ENCODE measurements at regions not wholly inside any gene's neighbourhood (a gene's known extent, or its start where the extent isn't known, plus 50 kb on each side); places are given as distances from the start of the nearest gene placed in this dataset.

DNA sequence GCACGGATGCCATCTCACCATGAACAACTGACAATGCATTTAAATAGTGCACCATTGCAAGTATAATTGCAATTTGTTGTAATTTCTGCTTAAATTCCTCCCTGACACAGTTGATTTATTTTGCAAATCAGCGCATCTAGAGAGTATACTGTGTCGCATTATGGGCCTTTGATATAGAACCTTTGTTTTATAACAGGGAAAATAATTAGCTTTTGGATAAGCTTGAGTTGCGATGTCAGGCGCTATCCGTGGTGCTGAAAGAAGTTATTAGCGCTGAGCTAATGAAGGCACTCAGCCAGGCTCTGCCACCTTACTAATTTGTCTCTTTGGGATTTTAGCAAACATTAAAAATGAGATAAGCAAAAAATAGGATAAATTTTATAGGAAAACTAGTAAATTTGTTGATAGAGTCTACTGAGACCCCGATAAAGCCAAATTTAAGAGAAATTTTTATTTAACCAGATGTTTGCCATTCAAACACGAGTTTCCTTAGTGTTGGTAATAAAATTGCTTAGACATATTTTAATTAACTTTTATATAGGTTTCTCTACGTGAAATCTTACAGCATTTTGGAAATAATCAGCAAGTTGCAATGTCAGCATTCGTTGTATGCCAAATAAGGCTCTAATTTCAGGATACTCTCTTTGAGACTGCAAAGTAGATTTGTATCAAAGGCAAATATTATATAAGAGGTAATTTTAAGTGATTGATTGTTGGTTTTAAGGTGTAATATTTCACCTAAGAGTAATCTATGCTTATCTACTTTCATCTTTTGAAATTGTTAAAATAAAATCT lies 355.5 kb downstream of the TLR4 start:
- DNase-seq (ENCODE audit: low read depth): no peak

DNA sequence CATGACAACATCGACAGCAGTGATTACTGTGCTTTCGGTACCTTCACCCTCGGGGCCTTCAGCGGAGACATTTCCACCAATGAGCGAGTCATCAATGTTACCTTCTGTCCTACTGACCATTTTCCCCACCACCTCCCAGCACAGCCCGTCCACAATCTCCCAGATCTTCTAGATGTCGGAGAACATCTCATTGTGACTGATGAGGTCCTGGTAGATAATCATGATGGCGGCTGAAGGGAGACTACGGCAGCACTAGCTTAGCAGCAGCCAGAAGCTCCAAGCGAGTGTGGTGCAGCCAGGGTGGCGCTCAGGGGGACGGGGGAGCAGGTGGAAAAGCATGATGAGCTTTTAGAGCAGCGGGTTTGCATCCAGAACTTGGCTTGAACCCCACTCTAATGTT lies 379.0 kb downstream of the TLR4 start:
- DNase-seq (ENCODE audit: low read depth): no peak

DNA sequence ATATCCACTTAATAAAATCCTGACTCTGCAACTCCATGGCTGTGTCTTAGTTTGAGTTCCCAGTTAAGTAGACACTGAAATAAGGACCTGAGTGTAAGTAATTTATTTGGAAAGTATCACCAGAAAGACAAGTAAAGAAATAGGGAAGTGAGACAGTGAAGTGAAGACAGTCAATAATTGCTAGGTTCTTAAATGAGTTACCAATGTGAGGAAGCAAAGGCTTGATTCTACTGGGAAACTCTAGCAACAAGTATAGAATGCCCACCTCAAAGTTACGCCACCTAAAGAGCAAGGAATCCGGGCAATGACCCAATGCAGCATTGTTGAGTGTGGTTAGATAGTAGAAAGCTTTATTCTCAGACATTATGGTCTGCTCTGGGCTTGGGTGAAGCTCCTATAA lies 383.9 kb downstream of the TLR4 start:
- DNase-seq (ENCODE audit: low read depth): no peak

DNA sequence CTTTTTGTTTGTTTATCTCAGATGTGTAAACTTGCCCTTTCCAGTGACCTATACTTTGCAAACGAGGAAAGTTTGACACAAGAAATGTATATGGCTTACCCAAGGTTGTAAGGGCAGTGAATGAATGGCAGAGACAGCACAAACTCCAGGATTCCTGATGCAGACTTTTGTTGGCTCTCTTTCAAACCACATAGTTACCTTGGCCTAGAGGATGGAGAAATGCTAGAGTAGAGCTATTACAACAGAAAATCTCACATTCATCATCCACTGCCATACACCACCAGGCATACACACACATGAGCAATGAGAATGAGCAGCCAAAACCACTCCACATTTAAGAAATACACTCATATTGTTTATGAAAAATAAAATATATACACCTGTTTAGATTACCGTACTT lies 387.0 kb downstream of the TLR4 start:
- no peak for DNase-seq (ENCODE audit: low read depth)

DNA sequence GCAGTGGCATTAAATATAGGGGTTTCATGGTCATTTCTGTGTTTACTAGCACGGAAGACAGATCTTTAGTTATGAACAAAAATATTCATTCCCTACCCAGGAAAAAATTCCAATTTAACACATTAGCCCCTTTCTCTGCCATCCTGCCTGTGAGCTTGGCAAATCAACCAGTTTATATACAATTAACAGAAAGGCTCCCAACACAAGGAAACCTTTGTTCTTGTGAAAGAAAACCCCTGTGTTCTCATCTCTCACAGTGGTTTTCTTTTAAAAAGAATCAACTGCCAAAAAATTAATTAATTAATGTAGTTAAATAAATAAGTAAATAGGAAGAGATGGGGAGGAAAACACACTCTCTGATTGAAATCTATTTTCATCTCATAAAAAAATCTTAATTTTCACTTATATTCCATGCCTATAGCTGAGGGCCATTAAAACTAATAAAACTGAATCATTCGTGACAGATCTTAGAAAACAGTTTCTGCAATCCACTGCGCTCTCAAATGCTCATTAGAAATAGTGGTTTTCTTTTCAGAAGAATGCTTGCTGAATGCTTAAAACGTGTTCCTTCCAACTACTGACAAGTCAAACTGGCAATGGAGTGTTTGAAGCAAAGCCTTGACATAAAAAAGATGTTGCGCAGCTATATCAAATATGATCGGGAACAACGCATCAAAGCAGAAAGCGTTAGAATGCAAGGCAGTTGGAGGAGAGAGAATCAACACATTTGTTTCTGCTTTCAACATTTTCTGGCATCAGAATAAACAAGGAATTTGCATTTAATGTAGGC lies 387.7 kb downstream of the TLR4 start:
- DNase-seq (ENCODE audit: low read depth): no peak

DNA sequence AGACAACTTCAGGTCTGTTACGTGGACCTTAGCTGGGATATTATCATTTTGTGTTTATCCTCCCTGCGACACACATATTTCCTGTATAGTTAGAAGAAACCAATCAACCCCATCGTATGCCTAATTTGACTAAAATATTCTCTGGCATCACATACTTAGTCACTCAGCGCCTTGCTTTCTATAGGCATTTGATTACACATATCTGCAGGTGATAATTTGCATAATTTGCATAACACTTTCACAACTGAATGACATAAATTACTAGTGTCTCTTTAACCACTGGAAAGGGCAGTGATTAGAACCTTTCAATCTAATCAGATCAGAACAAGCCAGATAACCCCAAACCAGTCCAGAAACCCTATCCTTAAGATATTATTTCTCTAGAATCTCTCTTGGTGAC lies 390.2 kb downstream of the TLR4 start:
- no peak for DNase-seq (ENCODE audit: low read depth)

DNA sequence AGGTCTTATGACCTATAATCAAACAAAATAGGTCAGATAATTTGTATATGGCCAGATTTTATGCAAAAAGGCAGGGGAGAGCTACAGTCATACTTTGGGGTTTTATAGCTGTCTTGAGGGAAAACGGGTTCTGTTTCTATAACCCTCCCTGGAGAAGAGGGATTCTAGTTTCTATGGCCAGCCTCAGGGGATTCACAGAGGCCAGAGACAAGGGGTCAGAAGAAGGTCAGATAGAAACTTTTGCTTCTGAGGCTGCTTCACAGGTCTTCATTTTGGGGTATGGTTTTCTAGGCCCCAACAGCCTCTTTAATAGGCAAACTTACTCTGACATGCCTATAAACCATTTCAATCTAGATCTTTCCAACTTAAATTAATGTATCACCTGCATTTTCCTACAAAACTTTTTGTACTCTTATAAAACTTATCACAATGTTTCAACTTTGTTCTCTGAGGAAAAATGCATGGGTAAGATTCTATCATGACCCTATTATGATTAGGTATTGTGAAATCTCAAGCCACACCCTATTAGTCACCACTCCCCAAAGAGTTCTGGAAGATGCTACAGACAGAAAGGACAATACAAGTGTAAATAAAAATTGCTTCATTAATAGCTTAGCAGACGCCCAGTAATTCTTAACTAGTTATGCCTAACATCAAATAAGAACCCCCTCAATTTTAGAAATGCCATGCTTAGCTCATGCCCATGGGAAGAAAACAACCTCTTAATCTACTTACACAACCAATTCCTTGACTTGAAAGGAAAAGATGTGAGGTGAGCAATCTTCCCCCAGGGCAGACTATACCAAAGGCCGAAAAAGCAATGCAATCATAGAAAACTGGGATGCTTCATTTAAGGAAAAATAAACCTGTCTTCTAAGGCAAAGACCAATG lies 396.6 kb downstream of the TLR4 start:
- no peak for DNase-seq (ENCODE audit: low read depth)

DNA sequence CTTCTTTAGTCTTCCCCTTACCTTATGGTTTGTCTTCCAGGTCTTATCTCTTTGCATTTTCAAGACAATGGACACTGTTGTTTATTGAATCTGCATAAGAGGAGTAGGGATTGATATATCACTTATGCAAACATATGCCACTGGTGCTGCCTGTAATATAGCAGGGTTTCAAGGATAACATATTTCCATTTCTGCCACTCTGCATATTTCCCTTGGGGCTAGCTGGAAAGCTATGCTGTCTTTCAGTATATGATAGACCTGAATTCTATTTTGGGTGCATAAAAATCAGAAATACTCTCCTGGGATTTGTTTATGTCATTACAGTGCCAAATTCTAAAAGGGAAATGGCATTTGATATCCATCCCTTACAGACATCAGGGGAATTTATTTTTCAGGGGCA lies 400.2 kb downstream of the TLR4 start:
- DNase-seq (ENCODE audit: low read depth): no peak

DNA sequence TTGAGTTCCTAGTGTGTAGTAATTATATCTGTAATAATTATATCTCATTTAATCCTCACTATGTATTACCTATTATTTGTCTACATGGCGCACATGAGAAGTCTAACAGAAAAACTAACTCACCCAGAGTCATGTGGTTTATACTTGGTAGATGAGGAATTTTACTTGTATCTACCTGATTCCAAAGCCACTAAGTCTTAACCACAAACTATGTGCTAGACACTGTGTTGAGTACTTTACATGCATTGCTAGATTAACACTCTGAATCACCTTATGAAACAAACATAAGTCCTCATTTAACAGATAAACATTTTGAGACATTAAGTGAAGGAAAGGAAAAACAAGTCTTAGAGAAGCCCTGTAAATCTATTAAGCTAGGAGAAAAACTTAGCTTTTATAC lies 404.8 kb downstream of the TLR4 start:
- DNase-seq (ENCODE audit: low read depth): no peak

DNA sequence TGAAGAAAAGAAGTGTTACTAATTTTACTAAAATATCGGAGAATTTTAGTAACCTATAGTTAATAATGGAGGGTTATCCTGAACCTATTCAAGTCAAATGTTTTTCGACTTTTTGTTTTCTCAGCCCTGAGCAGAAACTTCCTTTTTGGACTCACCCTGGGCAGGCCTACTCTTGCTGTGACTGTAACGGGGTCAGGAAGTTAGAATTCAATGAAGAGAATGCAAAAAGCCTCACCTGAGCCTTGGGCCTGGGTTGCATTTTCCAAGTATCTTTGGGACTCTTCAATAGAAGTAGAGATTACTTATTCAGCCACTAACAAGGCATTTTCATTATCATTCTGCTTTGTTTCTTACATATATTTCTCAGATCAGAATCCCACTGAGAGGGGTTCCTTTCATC lies 405.3 kb downstream of the TLR4 start:
- DNase-seq (ENCODE audit: low read depth): no peak

DNA sequence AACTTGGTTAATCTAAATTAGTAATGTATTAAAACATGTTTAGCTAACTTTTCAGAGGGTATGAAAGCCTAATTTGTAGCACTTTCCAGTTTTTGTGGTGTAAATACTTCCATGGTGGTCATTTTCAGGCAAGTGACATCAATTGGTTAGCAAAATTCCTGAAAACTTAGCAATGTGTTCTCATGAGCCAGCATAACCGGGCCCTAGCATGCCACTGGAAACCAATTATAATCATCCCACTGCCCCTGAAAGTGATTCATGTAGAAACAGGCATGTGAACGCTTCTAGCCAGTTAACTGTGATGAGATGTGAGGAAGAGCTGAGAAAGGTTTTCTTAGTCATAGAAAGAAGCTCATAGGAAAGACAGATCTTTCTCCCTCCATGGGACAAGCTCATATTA lies 417.2 kb downstream of the TLR4 start:
- peak; percentile 13 for DNase-seq (ENCODE audit: low read depth)

DNA sequence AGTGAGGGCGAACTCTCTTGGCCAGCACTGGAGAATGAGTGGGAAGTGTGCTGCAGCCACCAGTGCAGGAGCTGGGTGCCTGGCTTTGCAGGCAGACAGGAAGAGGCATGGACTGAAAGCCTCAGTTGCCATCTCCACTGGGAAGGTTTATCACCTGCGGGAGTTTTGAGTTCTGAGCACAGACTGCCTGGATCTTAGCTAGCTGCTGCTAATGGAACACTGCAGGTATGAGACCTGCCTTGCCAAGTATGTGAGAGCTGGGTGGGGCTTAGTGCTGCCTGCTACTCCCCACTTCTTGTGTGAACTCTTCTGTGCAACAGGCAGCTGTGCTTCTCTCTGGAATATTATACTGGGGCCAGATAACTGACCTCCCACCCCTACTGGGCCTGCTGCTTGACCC lies 424.1 kb downstream of the TLR4 start:
- DNase-seq (ENCODE audit: low read depth): no peak

DNA sequence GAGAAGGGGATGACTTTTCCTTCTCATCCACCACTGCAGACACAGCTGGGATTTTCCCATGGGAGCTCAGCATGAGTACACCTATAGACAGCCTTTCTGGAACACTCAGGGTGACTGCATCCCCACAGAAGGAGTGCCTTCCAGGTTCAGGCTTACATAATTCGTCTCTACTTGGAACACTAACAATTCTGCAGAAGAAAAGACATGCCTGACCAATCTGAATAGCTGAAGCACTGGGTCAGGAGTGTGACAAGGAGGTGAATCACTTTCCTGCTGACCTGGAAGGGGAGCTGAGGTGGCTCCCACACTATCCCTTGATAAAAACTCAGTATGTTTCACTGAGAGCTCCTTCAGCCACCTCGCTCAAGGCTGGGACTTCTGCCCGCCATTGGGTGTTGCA lies 425.3 kb downstream of the TLR4 start:
- DNase-seq (ENCODE audit: low read depth): no peak

DNA sequence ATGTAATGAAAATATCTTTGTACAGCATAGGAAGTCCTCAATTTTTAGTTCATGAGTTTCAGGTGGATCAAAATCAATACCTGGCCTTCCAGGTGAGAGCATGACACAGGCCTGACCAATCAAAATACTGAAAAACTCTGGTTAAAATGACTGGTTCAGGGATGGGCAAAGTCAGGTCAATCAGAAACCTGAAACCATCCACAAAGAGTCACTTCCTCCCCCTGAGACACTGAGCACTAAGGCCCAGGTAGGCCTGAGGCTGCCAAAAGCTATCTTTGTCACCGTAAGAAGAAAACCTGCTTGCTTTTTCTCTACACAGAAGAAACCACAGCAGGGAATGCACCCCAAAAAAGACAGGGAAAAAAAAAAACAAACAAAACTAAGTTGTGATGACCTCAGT lies 444.8 kb downstream of the TLR4 start:
- DNase-seq (ENCODE audit: low read depth): no peak

DNA sequence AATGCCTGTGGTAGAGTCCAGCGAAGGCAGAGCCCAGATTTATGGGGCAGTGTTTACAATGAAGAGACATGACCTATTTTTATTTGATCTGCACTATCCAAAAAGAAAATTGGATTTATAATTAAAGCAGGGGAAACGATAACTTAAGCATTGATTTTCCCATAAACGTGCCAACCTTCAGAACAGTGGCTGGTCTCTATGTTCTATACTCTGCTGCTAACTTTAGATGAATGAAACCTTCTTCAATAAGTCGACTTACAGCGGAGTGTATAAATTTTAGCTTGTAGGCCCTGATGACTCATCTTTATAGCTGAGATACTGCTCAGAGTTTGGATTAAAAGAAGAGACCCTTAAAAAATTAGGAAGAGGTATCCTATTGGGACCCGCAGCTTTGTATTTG lies 452.6 kb downstream of the TLR4 start:
- DNase-seq (ENCODE audit: low read depth): no peak

DNA sequence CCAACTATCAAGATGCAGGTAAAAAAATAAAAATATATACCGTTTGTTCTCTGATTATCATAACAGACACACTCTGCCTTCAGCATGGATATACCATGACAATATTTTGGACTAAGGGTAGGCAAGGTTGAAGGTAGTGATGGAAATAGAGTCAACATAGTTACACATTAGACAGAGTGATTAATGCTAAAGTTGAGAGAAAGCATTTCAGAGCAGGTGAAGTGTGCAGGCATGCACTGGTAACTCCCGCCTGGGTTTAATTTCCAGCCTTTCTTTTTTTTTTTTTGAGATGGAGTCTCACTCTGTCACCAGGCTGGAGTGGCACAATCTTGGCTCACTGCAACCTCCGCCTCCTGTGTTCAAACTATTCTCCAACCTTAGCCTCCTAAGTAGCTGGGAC lies 458.5 kb downstream of the TLR4 start:
- no peak for DNase-seq (ENCODE audit: low read depth)

DNA sequence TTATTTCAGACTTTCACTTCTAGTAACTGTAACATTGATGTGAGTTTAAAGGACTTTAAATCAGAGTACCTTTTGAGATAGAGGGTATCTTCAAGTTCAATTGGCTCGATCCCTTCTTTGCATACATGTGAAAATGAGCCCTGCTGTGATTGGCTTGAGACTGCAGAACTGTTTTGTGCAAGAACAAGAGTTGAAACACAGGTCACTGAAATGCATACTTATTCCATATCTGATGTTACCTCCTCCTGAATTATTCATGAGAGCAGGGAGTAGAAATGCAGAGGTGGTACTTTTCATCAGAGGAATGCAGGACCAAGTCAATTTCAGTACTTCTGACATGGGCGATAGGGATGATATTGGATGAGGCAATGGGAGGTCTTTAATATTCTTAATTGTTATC lies 459.5 kb downstream of the TLR4 start:
- DNase-seq (ENCODE audit: low read depth): no peak

DNA sequence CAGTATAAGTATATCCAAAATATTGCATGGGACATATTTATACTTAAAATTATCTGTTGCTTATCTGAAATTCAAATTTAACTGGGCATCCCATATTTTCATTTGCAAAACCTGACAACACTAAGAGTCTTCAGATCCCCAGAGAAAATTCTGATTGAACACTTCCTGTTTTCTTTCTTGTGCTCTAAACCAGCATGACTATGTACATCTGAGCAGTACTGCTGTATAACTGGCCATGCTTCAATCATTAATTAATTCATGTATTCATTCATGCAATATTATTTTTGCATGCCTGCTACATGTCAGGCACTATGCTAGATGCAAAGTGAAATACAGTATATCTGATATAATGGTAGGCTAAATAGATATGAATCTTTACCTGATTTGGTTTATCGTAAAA lies 461.2 kb downstream of the TLR4 start:
- no peak for DNase-seq (ENCODE audit: low read depth)

DNA sequence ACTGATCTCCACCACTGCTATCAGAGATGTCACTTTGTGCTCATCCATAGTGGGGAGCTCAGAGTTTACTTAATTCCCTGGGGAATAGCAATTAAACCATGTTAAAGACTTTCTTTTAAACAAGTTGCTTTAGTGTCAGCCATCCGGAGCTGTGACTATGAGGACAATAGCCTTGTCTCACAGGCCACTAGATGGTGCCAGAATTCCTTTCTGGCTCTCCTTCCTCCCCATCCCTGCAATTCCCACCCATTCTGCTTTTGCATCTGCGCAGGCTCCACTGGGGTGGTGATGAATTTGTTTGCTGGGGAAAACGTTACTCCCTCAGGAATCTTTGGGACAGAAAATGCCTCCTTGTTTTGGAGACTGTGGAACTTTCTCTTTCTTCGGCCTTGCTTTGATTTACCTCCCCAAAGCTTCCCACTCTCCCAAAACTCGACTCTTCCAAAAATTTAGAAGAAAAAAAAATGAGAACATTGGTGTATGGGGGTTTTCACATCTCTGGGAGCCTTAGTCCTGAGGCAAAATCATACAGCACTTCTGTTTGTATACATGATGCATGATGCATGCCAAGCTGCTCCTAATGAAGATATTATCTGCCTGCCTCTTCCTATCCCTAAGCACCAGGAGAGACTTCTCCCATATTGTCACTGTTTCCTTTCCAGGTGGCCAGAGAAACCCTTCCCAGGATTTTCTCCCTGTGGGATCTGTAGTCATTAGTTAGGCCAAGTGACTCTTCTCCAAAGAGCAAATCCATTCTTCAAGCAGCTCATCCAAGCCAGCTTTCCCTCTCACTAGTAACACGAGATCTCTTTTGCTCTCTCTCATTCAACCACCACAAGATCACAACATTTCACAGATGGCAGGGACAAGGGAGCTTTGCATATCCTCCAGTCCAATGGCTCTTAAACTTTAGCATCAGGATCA lies 466.1 kb downstream of the TLR4 start:
- peak; percentile 58 for DNase-seq (ENCODE audit: low read depth)

DNA sequence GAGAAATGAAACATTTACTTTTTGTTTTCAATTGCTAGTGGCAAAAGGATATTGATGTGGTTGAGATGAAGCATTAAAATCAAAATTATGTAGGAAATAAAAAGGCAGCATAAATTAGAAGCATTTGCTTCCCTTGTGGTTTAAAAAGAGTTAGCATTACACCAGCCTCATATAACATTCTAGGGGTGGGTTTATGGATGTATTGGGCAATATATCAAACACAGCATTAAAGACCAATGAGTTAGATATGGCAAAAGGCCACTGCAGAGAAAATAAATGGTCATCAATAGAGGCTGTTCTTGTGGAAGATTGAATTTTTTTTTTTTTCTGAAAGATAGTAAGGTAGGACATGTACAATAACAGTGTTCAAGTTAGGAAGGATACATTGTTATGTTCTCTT lies 473.0 kb downstream of the TLR4 start:
- DNase-seq (ENCODE audit: low read depth): no peak

DNA sequence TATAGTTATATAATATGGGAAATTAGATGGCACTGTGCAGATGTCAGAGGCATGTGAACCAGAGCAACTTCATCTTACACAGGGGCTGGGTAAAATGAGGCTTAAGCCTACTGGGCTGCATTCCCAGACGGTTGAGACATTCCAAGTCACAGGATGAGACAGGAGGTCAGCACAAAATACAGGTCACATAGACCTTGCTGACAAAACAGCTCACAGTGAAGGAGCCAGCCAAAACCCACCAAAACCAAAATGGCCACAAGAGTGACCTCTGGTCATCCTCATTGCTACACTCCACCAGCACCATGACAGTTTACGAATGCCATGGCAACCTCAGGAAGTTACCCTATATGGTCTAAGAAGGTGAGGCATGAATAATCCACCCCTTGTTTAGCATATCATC lies 479.4 kb downstream of the TLR4 start:
- DNase-seq (ENCODE audit: low read depth): no peak

DNA sequence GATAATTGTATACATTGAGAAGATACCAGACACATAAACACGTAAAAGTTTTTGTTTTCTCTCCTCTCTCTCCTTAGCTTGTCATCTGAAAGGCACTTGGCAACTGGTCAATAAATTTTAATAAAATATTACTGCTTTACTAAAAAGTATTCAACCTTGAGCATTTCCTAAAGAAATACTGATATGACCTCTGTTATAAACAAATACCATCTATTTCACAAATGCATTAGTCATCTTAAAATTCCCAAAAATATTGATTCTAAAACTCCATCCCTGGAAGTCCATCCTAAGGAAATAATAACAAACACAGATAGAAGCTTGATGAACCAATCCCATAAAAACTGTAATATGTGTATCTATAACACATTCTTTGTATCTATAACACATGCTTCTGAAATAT lies 483.2 kb downstream of the TLR4 start:
- DNase-seq (ENCODE audit: low read depth): no peak

Measured in stromal cell of bone marrow (primary cell).